Frontal cortex (tissue), 3 donors: ENCODE measurements at regions not wholly inside any gene's neighbourhood (a gene's known extent, or its start where the extent isn't known, plus 50 kb on each side); places are given as distances from the start of the nearest gene placed in this dataset.

Experiments used
- DNase-seq, 2 donors: peaks; one replicate each; pipeline ENCODE4 v3.0.0; 2012; ENCODE audit warnings: low spot score in 2 of 2
- FAIRE-seq: peaks from 2 replicates; lab custom pipeline; 2012; peaks lifted over from hg19 to GRCh38; lab: Jason Lieb, UNC
- donor health status: control.
- donor health status: control.
- donor health status: control.

DNA sequence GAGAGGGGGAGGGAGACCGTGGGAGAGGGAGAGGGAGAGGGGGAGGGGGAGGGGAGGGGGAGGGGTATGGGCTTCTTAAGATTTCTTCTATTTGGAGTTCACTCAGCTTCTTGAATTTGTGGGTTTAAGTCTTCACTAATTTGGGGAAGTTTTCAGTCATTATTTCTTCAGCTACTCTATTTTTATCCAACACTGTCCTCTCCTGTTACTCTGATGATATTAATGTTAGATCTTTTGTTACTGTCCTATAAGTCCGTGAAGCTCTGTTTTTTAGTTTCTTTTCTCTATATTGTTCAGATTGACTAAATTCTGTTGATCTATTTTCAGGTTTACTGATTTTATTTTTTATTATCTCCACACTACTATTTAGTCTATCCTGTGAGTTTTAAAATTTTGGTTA is 351.5 kb upstream of the TPM1 start:
- DNase-seq: no peak
- FAIRE-seq: no peak

DNA sequence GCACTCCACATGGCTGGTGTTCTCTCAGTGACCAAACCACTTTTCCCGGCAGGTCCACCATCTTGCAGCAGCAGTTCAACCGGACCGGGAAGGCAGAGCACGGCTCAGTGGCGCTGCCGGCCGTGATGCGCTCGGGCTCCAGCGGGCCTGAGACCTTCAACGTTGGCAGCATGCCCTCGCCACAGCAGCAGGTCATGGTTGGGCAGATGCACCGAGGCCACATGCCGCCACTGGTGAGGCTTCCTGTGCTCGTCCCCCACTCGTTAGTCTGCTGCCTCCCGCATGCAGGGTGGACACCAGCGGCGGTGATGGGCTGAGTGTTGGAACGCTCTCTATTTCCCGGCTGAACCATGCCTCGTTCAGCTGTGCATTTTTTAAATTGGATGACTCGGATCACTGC is 344.9 kb upstream of the TPM1 start:
- FAIRE-seq (no peak), DNase-seq (no peak)

DNA sequence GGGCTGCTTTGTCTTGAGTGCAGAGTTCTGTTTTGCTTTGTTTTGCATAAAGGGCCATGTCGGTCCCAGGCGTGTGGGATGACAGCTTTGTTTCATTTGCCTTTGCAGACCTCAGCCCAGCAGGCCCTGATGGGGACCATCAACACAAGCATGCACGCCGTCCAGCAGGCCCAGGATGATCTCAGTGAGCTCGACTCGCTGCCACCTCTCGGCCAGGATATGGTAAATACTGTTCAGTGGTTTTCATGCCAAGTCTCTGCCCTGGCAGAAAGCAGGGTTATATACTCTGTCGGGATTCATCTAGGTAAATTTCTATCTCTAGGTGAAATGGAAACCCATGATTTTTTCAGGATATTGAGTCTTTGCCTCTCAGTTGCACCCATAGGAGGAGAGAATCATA is 343.9 kb upstream of the TPM1 start:
- no peak for FAIRE-seq

DNA sequence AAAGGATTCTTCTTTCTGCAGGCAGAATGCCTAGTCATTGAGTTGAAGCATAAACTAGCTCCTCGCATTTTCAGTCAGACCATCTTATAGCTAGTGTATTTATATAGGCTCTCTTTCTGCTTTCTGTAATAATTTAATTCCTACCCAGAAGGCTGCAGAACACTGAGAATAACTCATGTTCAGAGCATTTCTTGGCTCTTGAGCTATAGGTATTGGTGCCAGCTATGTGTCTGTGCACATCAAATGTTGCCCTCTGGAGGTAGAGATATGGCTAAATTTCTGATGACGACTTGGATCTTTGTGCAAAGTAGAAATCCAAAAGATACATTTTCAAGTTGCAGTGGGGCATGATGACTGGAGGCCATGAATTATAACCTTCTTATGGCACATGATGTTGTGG is 336.2 kb upstream of the TPM1 start:
- no peak for DNase-seq

More for the DNA sequence above, 343.9 kb upstream of the TPM1 start:
- DNase-seq: no peak

DNA sequence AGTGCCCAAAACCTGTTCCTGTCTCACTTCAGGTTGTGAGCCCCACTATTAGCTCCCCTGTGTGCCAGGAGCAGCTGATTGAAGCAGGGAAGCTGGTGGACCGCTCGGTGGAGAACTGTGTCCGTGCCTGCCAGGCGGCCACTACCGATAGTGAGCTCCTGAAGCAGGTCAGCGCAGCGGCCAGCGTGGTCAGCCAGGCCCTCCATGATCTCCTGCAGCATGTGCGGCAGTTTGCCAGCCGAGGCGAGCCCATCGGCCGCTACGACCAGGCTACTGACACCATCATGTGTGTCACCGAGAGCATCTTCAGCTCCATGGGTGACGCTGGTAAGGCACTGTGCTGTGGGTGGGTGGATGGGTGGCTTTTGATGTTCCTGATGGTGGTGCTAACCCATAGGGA is 334.1 kb upstream of the TPM1 start:
- no peak for FAIRE-seq
- DNase-seq: no peak

More for the DNA sequence above, 336.2 kb upstream of the TPM1 start:
- no peak for FAIRE-seq

DNA sequence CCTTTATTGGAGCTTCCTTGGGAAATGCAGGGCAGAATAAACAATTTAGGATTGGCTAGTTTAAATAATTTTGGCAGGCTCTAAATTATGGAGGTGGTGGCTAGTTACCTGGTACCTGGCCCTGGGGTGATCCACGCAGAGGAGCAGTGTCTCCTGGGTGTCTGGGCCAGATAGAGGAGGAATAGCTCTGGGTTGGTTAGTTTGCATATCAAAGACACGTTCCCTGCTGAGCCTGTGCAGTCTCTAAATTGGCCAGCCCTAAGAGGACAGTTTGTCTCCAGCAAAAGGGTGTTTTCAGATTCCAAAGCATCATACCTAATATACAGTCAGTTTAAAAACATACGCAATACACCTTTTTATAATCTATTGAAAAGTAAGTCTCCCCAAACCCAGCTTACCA is 333.3 kb upstream of the TPM1 start:
- FAIRE-seq: no peak
- DNase-seq: no peak

DNA sequence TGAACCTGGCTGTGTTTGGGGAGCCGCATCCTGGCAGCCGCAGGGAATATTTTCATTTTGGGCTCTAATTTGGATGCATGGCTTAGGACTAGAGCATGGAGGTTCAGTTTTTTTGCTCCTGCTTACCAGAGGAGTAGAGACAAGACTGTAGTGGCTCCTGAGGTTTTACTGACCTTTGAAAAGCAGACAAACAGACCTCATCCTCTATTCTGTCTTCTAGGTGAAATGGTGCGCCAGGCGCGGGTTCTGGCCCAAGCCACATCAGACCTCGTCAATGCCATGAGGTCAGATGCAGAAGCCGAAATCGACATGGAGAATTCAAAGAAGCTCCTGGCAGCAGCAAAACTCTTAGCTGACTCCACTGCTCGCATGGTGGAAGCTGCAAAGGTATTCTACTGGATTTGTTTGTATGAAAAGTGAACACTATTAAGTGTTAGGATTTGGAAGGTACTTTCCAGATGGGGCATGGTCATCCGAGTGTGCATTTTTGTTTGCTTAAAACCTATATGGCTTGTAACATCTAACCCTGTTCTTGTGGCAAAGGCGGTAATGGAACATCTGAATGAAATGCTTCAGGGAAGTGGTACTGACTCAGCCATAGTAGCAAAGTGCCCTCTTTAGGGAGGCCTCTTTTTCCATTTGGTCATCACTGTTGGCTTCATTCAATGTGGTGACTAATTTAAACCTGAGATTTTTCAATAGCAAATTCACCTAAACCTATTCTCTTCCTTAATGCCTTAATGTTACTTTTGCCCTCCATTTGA is 330.7 kb upstream of the TPM1 start:
- FAIRE-seq (no peak), DNase-seq (no peak)

DNA sequence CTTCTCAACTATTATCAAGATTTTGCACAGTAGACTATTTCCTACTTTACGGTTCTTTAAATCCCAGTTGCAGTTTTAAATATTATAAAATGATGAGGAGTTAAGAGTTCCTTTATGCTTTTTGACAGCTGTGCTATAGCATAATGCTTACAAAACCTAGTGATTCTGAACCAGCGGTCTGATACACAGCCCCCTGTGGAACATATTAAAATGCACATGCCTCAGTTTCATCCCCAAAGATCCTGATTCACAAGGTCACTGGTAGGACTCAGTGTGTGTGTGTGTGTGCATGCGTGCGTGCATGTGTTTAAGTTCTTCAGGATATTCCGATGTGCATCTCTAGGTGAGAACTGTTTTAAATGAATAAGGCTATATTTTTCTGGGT is 330.1 kb upstream of the TPM1 start:
- no peak for FAIRE-seq
- DNase-seq: no peak

DNA sequence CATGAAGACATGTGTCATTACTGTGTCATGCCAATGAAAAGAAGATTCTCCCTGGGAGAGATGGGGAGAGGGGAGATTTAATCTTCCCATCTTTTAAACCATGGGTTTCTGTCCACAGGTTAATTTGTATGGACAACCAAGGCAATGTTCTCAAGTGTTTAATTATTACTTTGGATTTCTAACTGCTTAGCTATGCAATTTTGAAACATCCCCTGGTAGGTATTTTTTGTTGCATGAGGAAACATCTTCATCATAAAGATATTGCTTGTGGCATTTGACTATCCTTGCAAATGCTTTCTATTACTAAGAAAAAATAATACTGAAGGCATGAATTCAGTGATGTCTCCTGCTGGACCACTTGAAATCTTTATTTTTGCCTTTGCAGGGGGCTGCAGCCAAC is 326.6 kb upstream of the TPM1 start:
- FAIRE-seq (no peak), DNase-seq (no peak)

DNA sequence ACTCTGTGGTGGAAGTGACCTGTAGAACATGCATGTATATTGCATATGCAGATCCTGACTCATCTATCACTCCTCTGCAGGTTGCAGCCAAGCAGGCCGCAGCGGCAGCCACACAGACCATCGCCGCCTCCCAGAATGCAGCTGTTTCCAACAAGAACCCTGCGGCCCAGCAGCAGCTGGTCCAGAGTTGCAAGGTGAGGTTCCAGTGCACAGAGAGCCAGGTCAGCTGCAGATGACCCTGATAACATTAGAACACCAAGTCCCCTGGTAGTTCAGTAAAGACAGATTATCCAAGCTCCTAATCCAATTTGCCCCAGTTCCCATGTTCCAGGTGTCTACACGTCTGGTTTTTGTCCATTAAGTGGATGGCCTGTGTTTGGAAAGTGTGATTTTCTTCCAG is 325.1 kb upstream of the TPM1 start:
- FAIRE-seq (no peak), DNase-seq (no peak)

DNA sequence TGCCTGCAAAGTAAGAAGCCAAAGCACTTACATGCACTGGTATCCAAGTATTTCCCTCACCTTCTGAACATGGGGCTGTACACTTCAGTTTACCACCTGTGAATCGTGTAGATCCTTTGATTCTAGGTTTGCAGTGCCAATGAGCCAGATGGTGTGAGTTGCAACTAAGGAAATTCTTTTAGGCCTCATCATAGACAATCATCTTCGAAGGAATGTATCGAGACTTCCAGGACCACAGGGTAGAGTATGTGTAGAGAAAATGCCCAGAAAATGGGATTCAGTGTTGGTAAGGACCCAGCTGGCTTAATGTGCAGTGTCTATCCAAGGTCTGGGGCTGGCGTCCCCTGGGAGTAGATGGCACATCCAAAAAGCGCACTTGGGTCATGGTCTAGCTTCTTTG is 323.2 kb upstream of the TPM1 start:
- no peak for DNase-seq
- FAIRE-seq: no peak

DNA sequence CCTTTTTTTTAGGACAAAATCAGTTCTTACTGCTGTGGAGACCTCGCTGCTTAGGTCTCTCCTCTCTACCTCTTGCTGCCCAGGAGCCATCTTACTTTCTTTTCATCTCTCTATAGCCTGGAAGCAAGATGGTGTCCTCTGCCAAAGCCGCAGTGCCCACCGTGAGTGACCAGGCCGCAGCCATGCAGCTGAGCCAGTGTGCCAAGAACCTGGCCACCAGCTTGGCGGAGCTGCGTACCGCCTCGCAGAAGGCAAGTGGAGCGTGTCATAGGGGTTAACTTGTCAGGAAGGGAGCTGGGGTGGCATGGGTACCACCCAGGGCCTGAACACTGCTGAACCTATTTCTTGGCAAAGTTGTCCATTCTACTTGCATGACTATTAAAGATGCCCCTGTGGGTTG is 320.3 kb upstream of the TPM1 start:
- no peak for DNase-seq
- FAIRE-seq: no peak

DNA sequence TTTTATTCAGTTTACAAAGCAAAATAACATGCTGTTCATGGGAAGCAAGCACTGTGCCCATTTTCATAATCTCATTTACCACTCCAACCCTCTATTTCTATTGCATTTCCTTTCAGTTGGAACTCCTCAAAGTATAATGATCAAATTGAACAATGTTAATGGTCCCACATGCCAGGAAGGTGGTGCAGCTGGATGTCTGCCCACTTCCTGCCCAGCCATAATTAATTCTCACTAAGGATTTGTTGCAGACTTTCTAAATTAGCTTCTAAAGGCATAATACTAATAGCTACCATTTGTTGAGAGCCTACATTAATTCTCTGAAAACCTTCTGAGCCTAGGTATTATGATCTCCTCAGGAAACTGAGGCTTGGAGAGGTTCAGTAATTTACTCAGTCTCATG is 316.1 kb upstream of the TPM1 start:
- DNase-seq (no peak), FAIRE-seq (no peak)

DNA sequence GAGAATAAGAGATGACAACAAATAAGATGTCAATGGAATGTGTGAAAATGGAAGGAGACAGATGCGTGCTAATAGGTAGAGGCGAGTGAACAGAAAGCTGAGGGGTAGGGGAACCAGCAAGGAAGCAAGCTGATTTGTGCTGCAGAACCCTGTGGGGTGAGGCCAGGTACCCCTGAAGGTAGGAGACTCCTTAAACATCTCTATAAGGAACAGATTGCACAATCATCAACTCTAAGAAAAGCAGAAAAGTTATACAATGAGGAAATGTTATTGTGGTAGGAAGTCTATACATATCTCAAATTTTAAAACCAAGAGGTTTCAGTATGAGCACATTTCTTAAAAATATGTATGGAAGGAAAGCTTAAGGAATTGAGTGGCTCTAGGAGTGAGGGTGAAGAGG is 315.0 kb upstream of the TPM1 start:
- FAIRE-seq (no peak), DNase-seq (no peak)

DNA sequence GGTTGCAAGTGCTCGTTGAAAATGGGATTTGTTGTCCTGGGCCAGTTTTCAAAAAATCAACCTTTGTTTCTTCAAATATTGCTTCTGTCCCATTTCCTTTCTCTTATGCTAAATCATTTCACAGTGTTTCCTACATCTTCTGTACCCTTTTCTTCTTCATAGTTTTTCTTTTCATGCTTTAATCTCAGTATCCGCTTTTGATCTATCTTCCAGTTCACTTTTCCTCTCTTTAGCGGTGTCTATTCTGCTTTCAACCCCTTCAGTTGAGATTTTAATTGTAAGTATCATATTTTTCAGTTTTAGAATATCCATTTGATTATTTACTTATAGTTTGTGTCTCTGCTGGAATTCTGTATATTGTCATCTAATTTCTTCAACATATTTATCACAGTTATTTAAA is 311.7 kb upstream of the TPM1 start:
- DNase-seq: no peak
- no peak for FAIRE-seq

DNA sequence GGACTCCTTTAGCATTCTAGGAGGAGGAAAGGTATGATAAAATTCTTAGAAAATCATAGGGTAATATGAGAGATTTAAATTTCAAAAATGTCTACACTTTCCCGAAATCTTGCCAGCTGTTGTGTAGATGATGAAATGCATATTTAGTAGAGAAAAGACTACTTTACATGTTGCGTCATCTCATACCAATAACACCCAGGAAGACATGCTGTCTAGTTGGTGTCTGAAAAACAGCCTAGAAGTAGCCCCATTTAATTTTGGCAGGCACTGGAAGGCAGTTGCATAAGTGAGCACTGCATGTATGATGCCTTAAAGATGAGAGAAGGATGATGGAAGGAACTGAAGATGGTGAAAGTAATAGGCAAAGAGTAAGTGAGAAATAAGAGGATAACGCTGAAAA is 310.5 kb upstream of the TPM1 start:
- DNase-seq: no peak
- no peak for FAIRE-seq

DNA sequence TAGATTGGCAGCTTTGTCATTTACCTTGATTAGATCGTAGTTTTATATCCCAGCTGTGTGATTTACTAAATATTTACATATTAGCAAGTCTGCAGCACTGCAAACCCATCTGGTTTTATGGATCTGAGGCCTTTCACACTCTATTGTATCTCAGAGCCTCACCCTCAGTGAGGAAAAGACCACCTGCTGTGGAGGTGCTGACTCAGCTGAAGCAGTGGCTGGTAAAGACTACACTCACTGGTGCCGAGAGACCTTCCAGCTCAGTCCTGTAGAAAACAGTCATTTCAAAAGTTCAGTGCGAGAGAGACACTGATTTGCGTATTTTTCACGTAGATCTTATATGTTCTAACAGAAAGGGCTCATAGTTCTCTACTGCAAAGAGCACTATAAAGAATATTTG is 307.8 kb upstream of the TPM1 start:
- DNase-seq (no peak), FAIRE-seq (no peak)

DNA sequence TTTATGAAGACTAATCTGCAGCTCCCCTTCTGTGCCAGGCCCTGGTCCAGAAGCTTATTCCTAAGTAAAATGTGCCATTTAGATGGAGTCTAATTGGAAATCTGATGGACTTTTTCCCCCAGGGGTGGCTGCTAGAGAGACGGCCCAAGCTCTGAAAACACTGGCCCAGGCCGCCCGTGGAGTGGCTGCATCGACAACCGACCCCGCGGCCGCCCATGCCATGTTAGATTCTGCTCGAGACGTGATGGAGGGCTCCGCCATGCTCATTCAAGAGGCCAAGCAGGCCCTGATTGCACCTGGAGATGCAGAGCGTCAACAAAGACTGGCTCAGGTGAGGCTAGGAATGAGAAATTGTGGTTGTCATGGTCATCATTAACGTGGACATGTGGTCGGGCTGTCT is 305.8 kb upstream of the TPM1 start:
- DNase-seq (no peak), FAIRE-seq (no peak)

DNA sequence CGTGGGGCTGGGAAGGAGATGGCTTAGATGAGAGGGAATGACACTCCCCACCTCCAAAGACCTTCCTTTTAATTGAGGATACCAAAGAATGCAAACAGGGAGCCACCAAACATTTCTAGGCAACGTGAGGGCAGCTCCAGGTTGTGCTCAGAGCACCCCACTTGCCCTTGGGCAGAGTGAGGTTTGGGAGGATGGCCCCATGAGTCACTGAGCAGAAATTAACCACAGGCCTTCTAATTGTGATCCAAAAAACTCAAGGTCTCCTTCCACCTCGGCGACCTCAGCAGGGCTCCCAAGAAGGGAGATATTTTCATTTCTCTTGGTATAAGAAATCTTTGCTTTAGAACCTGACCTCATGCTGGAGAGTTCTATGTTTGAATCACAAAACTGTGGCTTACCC is 305.0 kb upstream of the TPM1 start:
- DNase-seq (no peak), FAIRE-seq (no peak)

DNA sequence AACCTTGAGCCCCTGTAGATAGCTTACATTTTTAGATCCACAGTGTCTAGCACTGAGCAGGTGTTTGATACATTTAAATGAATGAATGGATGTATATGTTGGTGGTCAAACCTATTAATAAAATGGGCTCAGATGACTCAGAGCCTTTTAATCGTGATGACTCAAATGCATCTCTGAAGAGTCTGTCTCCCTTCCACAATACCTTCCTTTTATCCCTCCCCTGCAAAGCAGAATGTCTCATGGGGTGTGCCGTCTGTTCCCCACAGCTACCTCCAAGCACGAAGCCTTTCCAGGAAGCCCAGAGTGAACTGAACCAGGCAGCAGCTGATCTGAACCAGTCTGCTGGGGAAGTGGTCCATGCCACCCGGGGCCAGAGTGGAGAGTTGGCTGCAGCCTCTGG is 303.5 kb upstream of the TPM1 start:
- no peak for FAIRE-seq
- no peak for DNase-seq

DNA sequence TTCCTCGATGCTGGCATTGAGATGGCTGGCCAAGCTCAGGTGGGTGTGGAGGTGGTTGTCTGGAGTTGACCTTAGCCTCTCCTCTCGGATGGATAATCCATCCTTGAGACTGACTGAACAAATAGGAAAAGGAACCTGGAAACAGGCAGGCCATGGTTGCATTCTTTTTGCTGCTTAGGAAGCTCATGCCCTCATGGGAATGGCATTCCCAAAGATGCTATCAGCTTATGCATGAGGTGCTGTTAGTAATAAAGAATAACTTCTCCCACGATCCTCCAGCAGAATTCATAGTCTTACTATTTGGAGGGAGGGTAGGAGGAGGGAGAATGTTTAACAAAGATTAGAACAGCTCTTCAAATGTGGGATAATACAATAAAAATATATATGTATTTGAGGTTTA is 303.0 kb upstream of the TPM1 start:
- FAIRE-seq (no peak), DNase-seq (no peak)

DNA sequence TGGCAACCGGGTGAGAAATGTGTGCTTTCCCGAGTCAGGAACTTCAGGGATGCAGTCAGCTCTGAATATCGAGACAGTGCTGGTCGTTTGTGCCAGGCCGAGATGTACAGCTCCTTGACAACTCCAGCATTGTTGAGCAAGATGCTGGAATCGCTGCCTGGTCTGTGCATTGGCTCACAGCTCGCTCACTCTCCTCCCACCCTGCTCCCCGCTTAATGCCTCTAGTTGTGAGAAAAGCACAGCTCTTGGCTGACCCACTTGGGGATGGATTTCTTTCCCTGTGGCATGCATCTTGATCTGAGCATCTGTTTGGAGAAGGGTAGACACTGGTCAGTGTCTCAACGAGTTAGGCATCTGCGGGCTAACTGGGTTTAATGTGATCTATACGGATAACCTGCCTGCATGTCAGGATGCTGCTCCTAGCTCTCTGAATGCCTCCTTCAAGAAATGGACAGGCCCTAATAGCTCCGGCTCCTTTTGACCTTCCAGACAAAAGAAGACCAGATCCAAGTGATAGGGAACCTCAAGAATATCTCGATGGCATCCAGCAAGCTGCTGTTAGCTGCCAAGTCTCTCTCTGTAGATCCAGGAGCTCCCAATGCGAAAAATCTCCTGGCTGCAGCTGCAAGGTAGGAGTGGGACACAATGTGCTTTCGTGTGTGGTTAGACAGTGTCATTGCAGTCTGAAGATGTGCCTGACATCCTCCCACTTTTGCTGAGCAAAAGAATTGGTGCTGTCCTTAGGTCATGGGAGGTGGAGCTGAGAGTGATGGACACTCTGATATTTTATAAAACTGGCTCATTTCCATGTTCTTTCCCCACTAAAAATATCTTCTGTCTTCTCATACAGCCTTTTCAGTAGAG is 302.2 kb upstream of the TPM1 start:
- DNase-seq: peak; percentile 20 to 38
- no peak for FAIRE-seq
